Uterus (tissue), 3 donors: ENCODE measurements at regions not wholly inside any gene's neighbourhood (a gene's known extent, or its start where the extent isn't known, plus 50 kb on each side); places are given as distances from the start of the nearest gene placed in this dataset.

Experiments
- DNase-seq, 2 donors: peaks; one replicate each; pipeline ENCODE4 v3.0.0-alpha.2; 2019 to 2020
- H3K27ac ChIP-seq, 2 donors: fragments of 200-600 bp; sonication (generic); 1 replicate in 1 of 2; 2 replicates in 1 of 2; pipeline ENCODE4 v1.5.1; 2016 to 2018
- H3K27me3 ChIP-seq, 2 donors: fragments of 200-600 bp; sonication (generic); one replicate each; pipeline ENCODE4 v1.5.1; 2018 to 2019; ENCODE audit warnings: control low read depth in 1 of 2
- H3K36me3 ChIP-seq, 2 donors: fragments of 200-600 bp; sonication (generic); one replicate each; pipeline ENCODE4 v1.5.1; 2019; ENCODE audit warnings: control low read depth in 1 of 2
- H3K4me1 ChIP-seq, 2 donors: fragments of 200-600 bp; sonication (generic); one replicate each; pipeline ENCODE4 v1.5.1; 2018 to 2019; ENCODE audit warnings: control low read depth in 1 of 2
- H3K4me3 ChIP-seq, 2 donors: fragments of 200-600 bp; sonication (generic); 1 replicate in 1 of 2; 2 replicates in 1 of 2; pipeline ENCODE4 v1.5.1; 2018 to 2019; ENCODE audit warnings: mild to moderate bottlenecking in 1 of 2
- H3K9me3 ChIP-seq, 2 donors: fragments of 200-600 bp; sonication (generic); one replicate each; pipeline ENCODE4 v1.5.1; 2019; ENCODE audit warnings: control low read depth in 1 of 2
- CTCF ChIP-seq, 4 experiments: fragments of 200-600 bp in 2 of 4; fragments of 450-650 bp in 2 of 4; sonication (generic) in 2 of 4; IDR thresholded peaks; one replicate each; pipeline ENCODE4 v1.5.1; 2016 to 2019; ENCODE audit warnings: antibody characterized with exemption in 4 of 4, mild to moderate bottlenecking in 2 of 4, moderate library complexity in 1 of 4
- POLR2A ChIP-seq, 2 donors: fragments of 450-650 bp; IDR thresholded peaks; one replicate each; pipeline ENCODE4 v1.6.1; 2016; ENCODE audit warnings: antibody characterized with exemption in 2 of 2, mild to moderate bottlenecking in 1 of 2, moderate library complexity in 1 of 2
- intact Hi-C: fragments of 100-400 bp; cut with DNase I; formaldehyde crosslinking; loops from one replicate; pipeline ENCODE4 v1.15.1; 2023; ENCODE audit warnings: low total_unique reads
- donor health status: DM: yes; HTN: yes; CAD: no.

DNA sequence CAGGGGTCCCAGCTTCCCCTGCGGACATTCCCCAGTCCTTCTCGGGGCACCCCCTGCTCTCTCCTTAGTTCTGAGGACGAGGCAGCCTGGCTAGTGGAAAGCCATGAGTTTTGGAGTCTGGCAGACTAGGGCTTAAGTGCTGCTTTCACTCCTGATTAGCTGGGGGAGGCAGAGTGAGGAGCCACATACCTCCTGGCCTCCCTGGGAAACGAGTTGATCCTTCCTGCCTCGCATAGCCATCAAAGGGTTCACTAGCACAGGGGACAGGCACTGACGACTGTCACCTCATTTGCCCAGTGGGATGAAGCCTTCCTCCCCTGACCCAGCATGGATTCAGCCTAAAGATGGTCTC lies 402.5 kb downstream of the RPS24 start:
- DNase-seq, result no peak
- Histone ChIP-seq H3K27me3 (no peaks in the 10 kb centered on the region), H3K27ac (peak overlapping the region; percentile 52 to 63), H3K4me3 (no peak overlapping the region), H3K4me1 (peaks cover 7 to 17% of the 10 kb centered on the region in 2 donors), H3K36me3 (no peaks in the 10 kb centered on the region), H3K9me3 (no peaks in the 10 kb centered on the region)
- intact Hi-C loops, result no loop called here
- TF ChIP-seq CTCF (IDR thresholded peaks at IDR 0.05), result no peak
- no peak for TF ChIP-seq POLR2A (IDR thresholded peaks at IDR 0.05)

- no peak for DNase-seq
- peak overlapping the region; percentile 52 to 63 for H3K27ac ChIP-seq
- H3K27me3 ChIP-seq, result no peaks in the 10 kb centered on the region
- intact Hi-C loops, result no loop called here
- H3K4me3 ChIP-seq, result no peak overlapping the region
- H3K9me3 ChIP-seq, result no peaks in the 10 kb centered on the region
- H3K36me3 ChIP-seq, result no peaks in the 10 kb centered on the region
- TF ChIP-seq POLR2A (IDR thresholded peaks at IDR 0.05) (no peak), CTCF (IDR thresholded peaks at IDR 0.05) (no peak)
- peaks cover 7 to 17% of the 10 kb centered on the region in 2 donors for H3K4me1 ChIP-seq
Measured at GRCh38 chr10:78436706-78437406, 403.2 kb downstream of the RPS24 start.

- TF ChIP-seq POLR2A (IDR thresholded peaks at IDR 0.05) (no peak), CTCF (IDR thresholded peaks at IDR 0.05) (no peak)
- Histone ChIP-seq H3K4me3 (no peak overlapping the region), H3K4me1 (peaks cover 7 to 17% of the 10 kb centered on the region in 2 donors), H3K36me3 (no peaks in the 10 kb centered on the region), H3K9me3 (no peaks in the 10 kb centered on the region), H3K27ac (peak overlapping the region; percentile 52 to 63), H3K27me3 (no peaks in the 10 kb centered on the region)
- intact Hi-C loops, result no loop called here
- no peak for DNase-seq
Measured at GRCh38 chr10:78437407-78437768, 403.7 kb downstream of the RPS24 start.

GRCh38 chr10:78437998-78438906 lies 404.6 kb downstream of the RPS24 start:
- TF ChIP-seq POLR2A (IDR thresholded peaks at IDR 0.05) (no peak), CTCF (IDR thresholded peaks at IDR 0.05) (no peak)
- DNase-seq, result no peak
- Histone ChIP-seq H3K4me1 (peaks cover 7 to 17% of the 10 kb centered on the region in 2 donors), H3K9me3 (no peaks in the 10 kb centered on the region), H3K27me3 (no peaks in the 10 kb centered on the region), H3K36me3 (no peaks in the 10 kb centered on the region), H3K27ac (peak overlapping the region in 1 of 2 donors; percentile 63), H3K4me3 (no peak overlapping the region)
- intact Hi-C loops, result no loop called here
